ENCODE measurements at regions not wholly inside any gene's neighbourhood (a gene's known extent, or its start where the extent isn't known, plus 50 kb on each side); places are given as distances from the start of the nearest gene placed in this dataset.

DNA sequence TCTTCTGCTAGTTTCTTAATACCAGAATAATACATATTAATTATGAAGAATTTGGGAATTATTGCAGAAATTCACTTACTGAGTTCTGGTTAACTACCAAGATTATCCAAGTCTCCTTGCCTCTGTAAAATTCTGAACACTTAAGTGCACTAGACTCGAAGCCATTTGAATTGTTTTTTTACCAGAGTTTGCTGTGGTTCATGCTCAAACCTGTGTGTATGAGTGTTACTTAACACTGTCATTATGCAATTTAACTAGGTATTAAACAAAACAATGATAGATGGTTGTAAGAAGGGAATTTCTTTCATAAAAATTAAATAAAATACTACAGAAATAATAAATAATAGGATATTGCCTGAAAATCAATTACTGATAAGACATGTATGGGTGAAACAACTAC lies 145.6 kb upstream of the FAT4 start:
- TF ChIP-seq, protein P1, sequence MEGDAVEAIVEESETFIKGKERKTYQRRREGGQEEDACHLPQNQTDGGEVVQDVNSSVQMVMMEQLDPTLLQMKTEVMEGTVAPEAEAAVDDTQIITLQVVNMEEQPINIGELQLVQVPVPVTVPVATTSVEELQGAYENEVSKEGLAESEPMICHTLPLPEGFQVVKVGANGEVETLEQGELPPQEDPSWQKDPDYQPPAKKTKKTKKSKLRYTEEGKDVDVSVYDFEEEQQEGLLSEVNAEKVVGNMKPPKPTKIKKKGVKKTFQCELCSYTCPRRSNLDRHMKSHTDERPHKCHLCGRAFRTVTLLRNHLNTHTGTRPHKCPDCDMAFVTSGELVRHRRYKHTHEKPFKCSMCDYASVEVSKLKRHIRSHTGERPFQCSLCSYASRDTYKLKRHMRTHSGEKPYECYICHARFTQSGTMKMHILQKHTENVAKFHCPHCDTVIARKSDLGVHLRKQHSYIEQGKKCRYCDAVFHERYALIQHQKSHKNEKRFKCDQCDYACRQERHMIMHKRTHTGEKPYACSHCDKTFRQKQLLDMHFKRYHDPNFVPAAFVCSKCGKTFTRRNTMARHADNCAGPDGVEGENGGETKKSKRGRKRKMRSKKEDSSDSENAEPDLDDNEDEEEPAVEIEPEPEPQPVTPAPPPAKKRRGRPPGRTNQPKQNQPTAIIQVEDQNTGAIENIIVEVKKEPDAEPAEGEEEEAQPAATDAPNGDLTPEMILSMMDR (IDR thresholded peaks at IDR 0.05; ENCODE audit: low read depth, low read length, poor library complexity, severe bottlenecking), result no peak
- TF ChIP-seq EZH2phosphoT487 (IDR thresholded peaks at IDR 0.05; ENCODE audit: borderline replicate concordance, low read length), result no peak

All from DOHH2 (cell line).